K562 (cell line): ENCODE measurements at regions not wholly inside any gene's neighbourhood (a gene's known extent, or its start where the extent isn't known, plus 50 kb on each side); places are given as distances from the start of the nearest gene placed in this dataset.
"Not testable (repeated sequence)": the region's sequence is repeated elsewhere in the genome, so short reads cannot be mapped to it uniquely, and the experiment has no call there.

Source experiments
- ATAC-seq: fragments of 200-7000 bp; cut with Tn5 transposase; 3 replicates; pipeline ENCODE4 v1.9.1; 2020; ENCODE audit warnings: moderate library complexity
- BruUV-seq: library from RNA; stranded (reverse); fragments of 400-500 nt; replicated peaks from 2 replicates; lab custom pipeline; 2021; lab: Mats Ljungman, UMichigan
- CTCF ChIA-PET: fragments of 300-600 bp; formaldehyde crosslinking; extraction: SDS; loops from one replicate; lab custom pipeline; 2021; ENCODE audit warnings: low intra/inter-chr PET ratio; lab: Yijun Ruan, JAX
- POLR2A ChIA-PET: fragments of 300-600, 350-650 bp; sonication (Branson Sonifier 250); formaldehyde crosslinking; extraction: SDS; loops from one replicate; lab custom pipeline; 2021; ENCODE audit warnings: antibody characterized with exemption, inconsistent platforms; lab: Yijun Ruan, JAX
- DNase-seq, 4 experiments: peaks; one replicate each; pipeline versions ENCODE4 v3.0.0 to v3.0.0-alpha.2; 2011 to 2018; ENCODE audit warnings: low spot score in 3 of 4, mixed read lengths in 3 of 4; ENCODE audit errors: extremely low read depth in 1 of 4
- FAIRE-seq: peaks from 2 replicates; lab custom pipeline; 2011; peaks lifted over from hg19 to GRCh38; lab: Jason Lieb, UNC
- H2AFZ ChIP-seq: 2 replicates; pipeline ENCODE4 v1.6.0; 2011; ENCODE audit warnings: low read depth, low read length, control low read depth, inconsistent platforms
- H3K27ac ChIP-seq: fragments of 200-600 bp; 3 replicates; pipeline ENCODE4 v1.8.0; 2011; ENCODE audit warnings: low read depth, mild to moderate bottlenecking, control low read depth, inconsistent platforms, low read length, moderate library complexity, mixed read lengths; ENCODE audit errors: extremely low read depth
- H3K27me3 ChIP-seq, 2 experiments: fragments of 300-600 bp in 1 of 2; 2 replicates in 1 of 2; 3 replicates in 1 of 2; pipeline versions ENCODE4 v1.6.0 to v1.8.0; 2011; ENCODE audit warnings: inconsistent platforms in 2 of 2, low read length in 2 of 2, mild to moderate bottlenecking in 1 of 2, mixed read lengths in 1 of 2, moderate library complexity in 1 of 2; ENCODE audit not compliant: control insufficient read depth in 2 of 2, insufficient read depth in 2 of 2
- H3K36me3 ChIP-seq: fragments of 300-600 bp; 3 replicates; pipeline ENCODE4 v1.8.0; 2011; ENCODE audit warnings: mild to moderate bottlenecking, low read length, inconsistent platforms; ENCODE audit not compliant: control insufficient read depth, insufficient read depth
- H3K4me1 ChIP-seq, 2 experiments: fragments of 200-600 bp in 1 of 2; replicated peaks in 1 of 2; 2 replicates in 1 of 2; 3 replicates in 1 of 2; pipeline versions ENCODE4 v1.5.1 to v1.8.0; 2011; ENCODE audit warnings: inconsistent platforms in 2 of 2, low read length in 2 of 2, mild to moderate bottlenecking in 1 of 2, mixed read lengths in 1 of 2, moderate library complexity in 1 of 2; ENCODE audit not compliant: control insufficient read depth in 2 of 2, insufficient read depth in 2 of 2
- H3K4me2 ChIP-seq: 2 replicates; pipeline ENCODE4 v1.6.1; 2011; ENCODE audit warnings: low read length, control low read depth, inconsistent platforms, mixed read lengths; ENCODE audit not compliant: insufficient read depth
- H3K4me3 ChIP-seq: fragments of 200-600 bp; sonication (generic), shearing (Covaris generic); 2 replicates; pipeline ENCODE4 v1.5.1; 2016; ENCODE audit warnings: control low read depth, inconsistent platforms
- H3K79me2 ChIP-seq: fragments of 200-600 bp; 3 replicates; pipeline ENCODE4 v1.8.0; 2011; ENCODE audit warnings: low read length, inconsistent platforms; ENCODE audit not compliant: control insufficient read depth, insufficient read depth
- H3K9ac ChIP-seq, 2 experiments: 2 replicates each; pipeline versions ENCODE4 v1.6.0 to v1.6.1; 2011; ENCODE audit warnings: low read depth in 2 of 2, low read length in 2 of 2, control low read depth in 1 of 2, inconsistent platforms in 1 of 2, mild to moderate bottlenecking in 1 of 2, mixed read lengths in 1 of 2; ENCODE audit not compliant: insufficient read depth in 1 of 2
- H3K9me1 ChIP-seq: one replicate; pipeline ENCODE4 v1.6.0; 2011; ENCODE audit warnings: inconsistent platforms, mild to moderate bottlenecking, low read length, moderate library complexity; ENCODE audit not compliant: control insufficient read depth, insufficient read depth
- H3K9me3 ChIP-seq: replicated peaks from 2 replicates; pipeline ENCODE4 v1.5.1; 2011; ENCODE audit warnings: low read depth, low read length, inconsistent platforms; ENCODE audit not compliant: control insufficient read depth, insufficient read depth
- H4K20me1 ChIP-seq: replicated peaks from 2 replicates; pipeline ENCODE4 v1.6.1; 2011; ENCODE audit warnings: low read length, inconsistent platforms, mixed read lengths; ENCODE audit not compliant: control insufficient read depth, insufficient read depth
- HDAC3 ChIP-seq: fragments of 450-650 bp; IDR thresholded peaks from 2 replicates; pipeline ENCODE4 v1.6.1; 2018; ENCODE audit warnings: borderline replicate concordance, mild to moderate bottlenecking, moderate library complexity; ENCODE audit not compliant: partially characterized antibody
- NRF1 ChIP-seq, 2 experiments: fragments of 450-650 bp; IDR thresholded peaks in 1 of 2; conservative IDR thresholded peaks in 1 of 2; 2 replicates each; pipeline ENCODE4 v1.6.1; 2014; ENCODE audit warnings: mild to moderate bottlenecking in 2 of 2
- WGBS: fragments of 100-300 bp; shearing (Covaris generic); methylation state at CpG from one replicate; pipeline ENCODE4 v1.1.6; 2016; ENCODE audit warnings: low coverage, mixed read lengths; ENCODE audit not compliant: insufficient coverage; ENCODE audit errors: missing lambda C conversion rate; 5-methylcytosine and 5-hydroxymethylcytosine counted together
- in situ Hi-C: fragments of 300-500 bp; cut with MboI; formaldehyde crosslinking; loops from 4 replicates; pipeline ENCODE4 v1.15.0; 2018; ENCODE audit warnings: inconsistent platforms, mixed read lengths
- intact Hi-C: fragments of 100-400 bp; cut with micrococcal nuclease; formaldehyde crosslinking; loops from 2 replicates; pipeline ENCODE4 v1.14.2; 2022
- TF ChIP-seq, protein P1 (sequence below): conservative IDR thresholded peaks from 2 replicates; pipeline ENCODE4 v1.6.1; 2011; ENCODE audit warnings: low read depth, mild to moderate bottlenecking, low read length; ENCODE audit not compliant: control insufficient read depth

DNA sequence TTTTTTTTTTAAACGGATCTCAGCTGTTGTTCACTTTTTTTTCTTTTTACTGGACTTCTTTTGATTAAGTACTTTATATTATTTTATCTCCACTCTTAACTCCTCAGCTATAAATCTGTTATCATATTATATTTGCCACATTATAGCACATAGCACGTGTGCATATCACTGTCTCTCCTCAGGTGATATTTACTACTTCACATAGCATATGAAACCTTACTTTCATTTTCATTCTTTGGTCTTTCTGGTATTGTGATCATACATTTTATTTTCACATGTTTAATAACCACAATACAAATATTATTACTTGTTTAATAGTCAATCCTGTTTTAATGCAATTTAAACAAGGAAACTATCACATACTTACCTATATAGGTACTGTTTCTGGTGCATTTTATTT lies 993.1 kb upstream of the TMEFF2 start (continued):
- TF ChIP-seq, protein P1, sequence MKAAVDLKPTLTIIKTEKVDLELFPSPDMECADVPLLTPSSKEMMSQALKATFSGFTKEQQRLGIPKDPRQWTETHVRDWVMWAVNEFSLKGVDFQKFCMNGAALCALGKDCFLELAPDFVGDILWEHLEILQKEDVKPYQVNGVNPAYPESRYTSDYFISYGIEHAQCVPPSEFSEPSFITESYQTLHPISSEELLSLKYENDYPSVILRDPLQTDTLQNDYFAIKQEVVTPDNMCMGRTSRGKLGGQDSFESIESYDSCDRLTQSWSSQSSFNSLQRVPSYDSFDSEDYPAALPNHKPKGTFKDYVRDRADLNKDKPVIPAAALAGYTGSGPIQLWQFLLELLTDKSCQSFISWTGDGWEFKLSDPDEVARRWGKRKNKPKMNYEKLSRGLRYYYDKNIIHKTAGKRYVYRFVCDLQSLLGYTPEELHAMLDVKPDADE: no peak
- no peak for TF ChIP-seq HDAC3

DNA sequence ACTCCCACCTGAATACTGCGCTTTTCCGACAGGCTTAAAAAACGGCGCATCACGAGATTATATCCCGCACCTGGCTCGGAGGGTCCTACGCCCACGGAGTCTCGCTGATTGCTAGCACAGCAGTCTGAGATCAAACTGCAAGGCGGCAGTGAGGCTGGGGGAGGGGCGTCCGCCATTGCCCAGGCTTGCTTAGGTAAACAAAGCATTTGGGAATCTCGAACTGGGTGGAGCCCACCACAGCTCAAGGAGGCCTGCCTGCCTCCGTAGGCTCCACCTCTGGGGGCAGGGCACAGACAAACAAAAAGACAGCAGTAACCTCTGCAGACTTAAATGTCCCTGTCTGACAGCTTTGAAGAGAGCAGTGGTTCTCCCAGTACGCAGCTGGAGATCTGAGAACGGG lies 976.2 kb upstream of the TMEFF2 start:
- H3K27ac ChIP-seq, H3K9ac ChIP-seq, in situ Hi-C loops, H3K9me1 ChIP-seq, ATAC-seq, DNase-seq, POLR2A ChIA-PET, H3K79me2 ChIP-seq, H3K4me1 ChIP-seq, H4K20me1 ChIP-seq, FAIRE-seq, H3K27me3 ChIP-seq, BruUV-seq, H3K9me3 ChIP-seq, H3K36me3 ChIP-seq, H3K4me3 ChIP-seq: not testable (repeated sequence)
- intact Hi-C loops: loop anchor here (5.0 kb wide), 1 partner anchor 79 kb away; no protein-coding TSS in a partner anchor
- no CpG with 5 or more reads among the region's 17 CpGs for whole genome bisulfite sequencing
- 0 out of 4 replicates have a peak, but pooled peaks of 1 of the 2 experiments have one; percentile 0 for TF ChIP-seq NRF1 (conservative IDR thresholded peaks at IDR 0.05 in 1 of 2, IDR thresholded peaks at IDR 0.05 in 1 of 2)
- TF ChIP-seq, all 486 proteins: peak for 1; not testable (repeated sequence) for 485
- CTCF ChIA-PET, H2AFZ ChIP-seq, H3K4me2 ChIP-seq: not testable (repeated sequence)
